ENCODE measurements at regions not wholly inside any gene's neighbourhood (a gene's known extent, or its start where the extent isn't known, plus 50 kb on each side); places are given as distances from the start of the nearest gene placed in this dataset.
"Not testable (repeated sequence)": the region's sequence is repeated elsewhere in the genome, so short reads cannot be mapped to it uniquely, and the experiment has no call there.

GRCh38 chr7:19558527-19558926, 150.3 kb downstream of the POLR1F start:
- intact Hi-C loops (cut with micrococcal nuclease) = loop anchor here (1.0 kb wide), 1 partner anchor 441 kb away; the partner anchor contains the start of gene TWIST1
- Mint-ChIP-seq H3K9me3 (ENCODE audit: unreplicated experiment) (peaks cover 15% of the 10 kb centered on the region), H3K36me3 (ENCODE audit: insufficient read depth, unreplicated experiment) (no peaks in the 10 kb centered on the region), H3K4me3 (ENCODE audit: unreplicated experiment) (no peak overlapping the region), H3K27me3 (ENCODE audit: insufficient read depth, unreplicated experiment) (no peaks in the 10 kb centered on the region), H3K4me1 (ENCODE audit: insufficient read depth, unreplicated experiment) (peaks cover 44% of the 10 kb centered on the region), H3K27ac (ENCODE audit: low read depth, unreplicated experiment) (peak overlapping the region; percentile 98)
- TF ChIP-seq CTCF (IDR thresholded peaks at IDR 0.05; ENCODE audit: unreplicated experiment) = no peak
- peak; percentile 58 for DNase-seq (ENCODE audit: unreplicated experiment)
- ChIA-PET CTCF (no interaction called here), POLR2A (interaction anchor here (1.3 kb wide), 2 partner anchors 61 to 437 kb away, joined by 6 read pairs; no protein-coding TSS in a partner anchor)
- BruUV-seq (replicated peaks) = no TSS peak

GRCh38 chr7:19557726-19558465, 150.9 kb downstream of the POLR1F start:
- no peak overlapping the region for H3K4me3 Mint-ChIP-seq (ENCODE audit: unreplicated experiment)
- intact Hi-C loops (cut with micrococcal nuclease) = loop anchor here (1.0 kb wide), 1 partner anchor 441 kb away; the partner anchor contains the start of gene TWIST1
- peaks cover 44% of the 10 kb centered on the region for H3K4me1 Mint-ChIP-seq (ENCODE audit: insufficient read depth, unreplicated experiment)
- CTCF ChIA-PET = no interaction called here
- POLR2A ChIA-PET = interaction anchor here (1.3 kb wide), 2 partner anchors 62 to 436 kb away, joined by 6 read pairs; no protein-coding TSS in a partner anchor
- H3K27ac Mint-ChIP-seq (ENCODE audit: low read depth, unreplicated experiment) = peak overlapping the region; percentile 98
- H3K36me3 Mint-ChIP-seq (ENCODE audit: insufficient read depth, unreplicated experiment) = no peaks in the 10 kb centered on the region
- no TSS peak for BruUV-seq (replicated peaks)
- peaks cover 15% of the 10 kb centered on the region for H3K9me3 Mint-ChIP-seq (ENCODE audit: unreplicated experiment)
- no peaks in the 10 kb centered on the region for H3K27me3 Mint-ChIP-seq (ENCODE audit: insufficient read depth, unreplicated experiment)
- peak; percentile 18 for DNase-seq (ENCODE audit: unreplicated experiment)
- TF ChIP-seq CTCF (IDR thresholded peaks at IDR 0.05; ENCODE audit: unreplicated experiment) = no peak

- no peaks in the 10 kb centered on the region for H3K27me3 Mint-ChIP-seq (ENCODE audit: insufficient read depth, unreplicated experiment)
- TF ChIP-seq CTCF (IDR thresholded peaks at IDR 0.05; ENCODE audit: unreplicated experiment) = no peak
- H3K36me3 Mint-ChIP-seq (ENCODE audit: insufficient read depth, unreplicated experiment) = no peaks in the 10 kb centered on the region
- H3K4me1 Mint-ChIP-seq (ENCODE audit: insufficient read depth, unreplicated experiment) = peaks cover 23% of the 10 kb centered on the region
- DNase-seq (ENCODE audit: unreplicated experiment) = no peak
- intact Hi-C loops (cut with micrococcal nuclease) = no loop called here
- ChIA-PET CTCF (no interaction called here), POLR2A (no interaction called here)
- no peak overlapping the region for H3K4me3 Mint-ChIP-seq (ENCODE audit: unreplicated experiment)
- H3K27ac Mint-ChIP-seq (ENCODE audit: low read depth, unreplicated experiment) = no peak overlapping the region
- BruUV-seq (replicated peaks) = no TSS peak
- peaks cover 7% of the 10 kb centered on the region for H3K9me3 Mint-ChIP-seq (ENCODE audit: unreplicated experiment)
These were observed 154.3 kb downstream of the POLR1F start for GRCh38 chr7:19554581-19554980.

- H3K27ac Mint-ChIP-seq (ENCODE audit: low read depth, unreplicated experiment) = no peak overlapping the region
- no peaks in the 10 kb centered on the region for H3K27me3 Mint-ChIP-seq (ENCODE audit: insufficient read depth, unreplicated experiment)
- DNase-seq (ENCODE audit: unreplicated experiment) = no peak
- no peak for TF ChIP-seq CTCF (IDR thresholded peaks at IDR 0.05; ENCODE audit: unreplicated experiment)
- intact Hi-C loops (cut with micrococcal nuclease) = no loop called here
- POLR2A ChIA-PET = no interaction called here
- no peak overlapping the region for H3K4me3 Mint-ChIP-seq (ENCODE audit: unreplicated experiment)
- peaks cover 8% of the 10 kb centered on the region for H3K9me3 Mint-ChIP-seq (ENCODE audit: unreplicated experiment)
- BruUV-seq (replicated peaks) = no TSS peak
- CTCF ChIA-PET = no interaction called here
- peaks cover 7% of the 10 kb centered on the region for H3K4me1 Mint-ChIP-seq (ENCODE audit: insufficient read depth, unreplicated experiment)
- no peaks in the 10 kb centered on the region for H3K36me3 Mint-ChIP-seq (ENCODE audit: insufficient read depth, unreplicated experiment)
These were observed 156.3 kb downstream of the POLR1F start for GRCh38 chr7:19552576-19552975.

GRCh38 chr7:19549246-19549645, 159.6 kb downstream of the POLR1F start:
- ChIA-PET POLR2A (interaction anchor here (1.1 to 1.2 kb wide), 2 partner anchors 10 to 70 kb away, joined by 5 read pairs; no protein-coding TSS in a partner anchor), CTCF (interaction anchor here (0.6 to 1.8 kb wide), 4 partner anchors 8 to 1780 kb away, joined by 3 to 6 read pairs (median 3); no protein-coding TSS in a partner anchor)
- H3K4me1 Mint-ChIP-seq (ENCODE audit: insufficient read depth, unreplicated experiment); BruUV-seq (replicated peaks); H3K27ac Mint-ChIP-seq (ENCODE audit: low read depth, unreplicated experiment); H3K27me3 Mint-ChIP-seq (ENCODE audit: insufficient read depth, unreplicated experiment); H3K36me3 Mint-ChIP-seq (ENCODE audit: insufficient read depth, unreplicated experiment); intact Hi-C loops (cut with micrococcal nuclease); H3K4me3 Mint-ChIP-seq (ENCODE audit: unreplicated experiment); DNase-seq (ENCODE audit: unreplicated experiment): not testable (repeated sequence)
- H3K9me3 Mint-ChIP-seq (ENCODE audit: unreplicated experiment) = peaks cover 20% of the 10 kb centered on the region
